ENCODE measurements at regions not wholly inside any gene's neighbourhood (a gene's known extent, or its start where the extent isn't known, plus 50 kb on each side); places are given as distances from the start of the nearest gene placed in this dataset.
"Not testable (repeated sequence)": the region's sequence is repeated elsewhere in the genome, so short reads cannot be mapped to it uniquely, and the experiment has no call there.

DNA sequence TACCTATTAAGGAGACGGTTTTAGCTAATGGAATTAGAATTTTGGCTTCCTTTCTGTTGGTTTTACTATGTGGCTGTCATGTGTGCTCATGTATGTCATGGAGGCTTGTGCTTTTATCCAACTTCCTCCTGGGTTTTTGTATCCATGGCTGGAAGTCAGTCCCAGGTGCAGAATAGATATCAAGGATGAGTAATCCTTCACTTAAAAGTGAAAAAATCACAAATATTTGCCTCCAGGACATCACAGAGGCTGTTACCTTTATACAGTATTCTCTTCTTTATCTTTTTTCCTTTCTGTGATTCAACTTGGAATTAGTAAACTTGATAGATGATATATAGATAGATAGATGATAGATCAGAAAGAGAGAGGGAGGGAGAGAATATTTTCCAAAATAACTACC is 706.8 kb downstream of the GALC start:
- FAIRE-seq: no peak

DNA sequence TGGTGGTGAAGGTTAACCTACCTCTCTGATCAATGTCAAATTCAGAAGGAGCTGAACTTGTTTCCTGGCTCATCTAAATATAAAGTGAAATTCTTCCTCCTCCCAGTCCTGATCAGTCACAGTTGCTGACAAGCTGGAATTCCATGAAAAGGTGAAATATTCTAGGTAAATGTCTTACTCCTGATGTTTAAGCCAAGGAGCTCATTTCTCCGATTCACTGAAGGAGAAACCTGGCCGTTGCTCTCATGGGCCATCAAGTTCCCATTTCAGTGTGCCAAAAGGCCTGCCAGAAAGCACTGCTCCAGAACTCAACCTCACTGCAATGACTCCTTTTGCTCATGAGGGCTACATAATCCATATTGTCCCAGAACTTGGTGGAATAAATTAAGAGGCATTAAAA is 707.5 kb downstream of the GALC start:
- FAIRE-seq: no peak

DNA sequence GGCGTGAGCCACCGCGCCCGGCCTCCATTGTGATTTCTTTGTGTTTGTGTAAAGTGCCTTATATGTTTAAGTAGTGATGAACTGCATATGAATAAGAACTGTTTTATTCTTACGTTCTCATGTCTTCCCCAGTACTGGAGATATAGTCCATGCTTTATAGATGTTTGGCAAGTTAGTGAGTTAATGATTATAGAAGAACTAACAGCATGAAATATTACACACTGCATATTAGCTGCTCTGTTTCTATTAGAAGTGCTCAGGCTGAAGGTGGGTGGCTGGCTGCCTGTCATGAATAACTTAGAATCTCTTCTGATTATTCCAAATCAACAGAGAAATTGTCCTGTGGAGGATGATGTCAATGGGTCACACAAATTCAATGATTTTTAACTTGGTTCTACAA is 709.4 kb downstream of the GALC start:
- FAIRE-seq: no peak

DNA sequence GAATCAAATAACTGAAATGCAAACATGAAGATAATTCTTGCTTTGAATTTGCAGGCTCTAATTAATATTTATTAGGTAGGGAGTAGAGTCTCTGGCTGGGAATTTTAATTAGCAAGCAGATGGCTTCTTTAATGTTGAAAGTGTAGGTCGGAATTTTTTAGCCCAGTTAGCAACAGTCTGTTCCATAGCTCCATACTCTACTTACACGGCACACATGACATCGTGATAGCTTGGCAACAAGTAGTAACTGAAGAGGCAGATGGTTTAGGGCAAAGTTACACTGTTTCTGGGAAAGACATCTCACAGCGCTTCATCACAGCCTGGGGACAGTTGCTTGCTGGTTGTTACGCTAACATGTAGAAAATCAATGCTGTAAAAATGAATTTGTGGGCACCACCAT is 710.7 kb downstream of the GALC start:
- FAIRE-seq: no peak

DNA sequence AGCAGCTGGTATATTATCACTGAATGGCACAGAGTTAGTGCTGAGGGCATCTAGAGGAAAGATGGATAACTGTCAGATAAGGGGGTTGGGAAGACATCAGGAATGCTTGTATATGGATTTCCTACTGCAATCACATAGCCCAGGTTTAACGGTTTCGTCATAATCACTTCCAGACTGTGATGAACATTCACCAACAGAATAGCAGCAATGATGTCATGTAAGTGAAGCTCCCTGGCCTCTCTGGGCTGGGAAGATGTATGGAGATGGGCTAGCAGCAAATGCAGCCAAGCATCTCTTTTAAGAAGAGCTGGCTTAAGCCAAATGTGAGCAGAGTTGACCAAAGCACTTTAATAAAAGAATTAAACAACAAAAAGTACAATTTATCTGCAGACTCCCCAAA is 714.6 kb downstream of the GALC start:
- FAIRE-seq: no peak

DNA sequence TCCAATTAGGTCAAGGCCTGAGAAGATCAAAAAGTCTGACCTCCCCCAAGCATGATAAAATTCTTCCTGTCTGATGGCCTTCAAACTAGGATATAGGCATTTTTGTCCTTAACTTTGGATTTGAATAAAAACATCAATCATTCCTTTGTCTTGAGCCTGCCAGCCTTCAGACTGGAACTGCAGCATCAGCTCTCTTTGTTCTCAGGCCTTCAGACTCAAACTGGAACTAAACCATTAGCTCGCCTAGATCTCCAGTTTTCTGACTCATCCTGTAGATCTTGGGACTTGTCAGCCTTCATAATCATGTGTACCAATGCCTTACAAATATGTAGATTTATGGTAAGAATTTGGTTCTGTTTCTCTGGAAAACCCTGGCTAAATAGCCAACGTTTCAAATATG is 721.7 kb downstream of the GALC start:
- no peak for FAIRE-seq

DNA sequence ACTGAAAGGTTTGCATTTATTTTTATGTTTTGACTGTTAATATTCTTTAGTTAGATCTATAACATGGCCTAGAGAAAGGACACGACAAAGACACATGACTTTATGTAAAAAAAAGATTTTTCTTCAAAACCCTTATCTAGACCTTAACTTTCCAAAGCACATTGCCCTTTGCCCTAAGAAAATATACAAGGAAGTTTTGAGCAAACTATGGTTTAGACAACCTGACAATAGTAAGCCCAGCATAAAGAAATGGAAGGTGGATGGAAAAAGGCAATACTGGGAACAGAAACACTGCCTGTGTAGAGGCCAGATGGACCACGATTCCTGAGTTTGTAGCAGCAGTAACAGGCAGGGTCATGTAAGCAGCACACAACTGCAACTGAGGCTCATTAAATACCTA is 724.0 kb downstream of the GALC start:
- FAIRE-seq: no peak

DNA sequence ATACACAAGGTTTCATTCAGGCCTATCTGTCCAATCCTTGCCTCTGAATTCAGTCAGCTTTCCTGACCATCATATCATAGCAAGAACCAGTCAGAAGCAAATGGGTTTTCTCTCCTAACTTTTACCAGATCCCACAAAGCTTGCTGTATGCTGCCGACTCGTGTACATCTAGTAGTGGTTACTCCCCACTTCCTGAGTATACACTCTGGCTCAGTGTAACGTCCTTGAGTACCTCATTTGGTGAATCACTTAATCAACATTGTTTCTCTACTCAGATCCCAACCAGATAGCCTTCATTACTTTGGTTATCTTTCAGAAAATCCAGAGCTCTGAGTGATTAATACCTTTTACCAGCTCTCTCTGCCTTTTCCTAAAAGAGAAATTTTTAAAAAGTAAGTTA is 728.2 kb downstream of the GALC start:
- no peak for FAIRE-seq

DNA sequence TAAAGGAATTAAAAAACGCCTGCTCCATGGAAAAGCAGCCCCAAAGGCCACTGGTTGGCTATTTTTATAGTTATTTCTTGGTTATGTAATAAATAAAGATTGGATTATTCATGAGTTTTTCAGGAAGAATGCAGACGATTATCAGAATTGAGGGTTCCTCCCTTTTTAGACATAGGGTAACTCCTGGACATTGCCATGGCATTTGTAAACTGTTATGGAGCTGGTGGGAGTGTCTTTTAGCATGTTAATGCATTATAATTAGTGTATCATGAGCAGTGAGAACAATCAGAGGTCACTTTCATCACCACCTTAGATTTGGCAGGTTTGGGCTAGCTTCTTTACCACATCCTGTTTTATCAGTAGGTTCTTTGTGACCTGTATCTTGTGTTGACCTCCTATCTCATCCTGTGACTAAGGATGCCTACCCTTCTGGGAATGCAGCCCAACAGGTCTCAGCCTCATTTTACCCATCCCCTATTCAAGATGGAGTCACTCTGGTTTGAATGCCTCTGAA is 728.7 kb downstream of the GALC start:
- no peak for FAIRE-seq

DNA sequence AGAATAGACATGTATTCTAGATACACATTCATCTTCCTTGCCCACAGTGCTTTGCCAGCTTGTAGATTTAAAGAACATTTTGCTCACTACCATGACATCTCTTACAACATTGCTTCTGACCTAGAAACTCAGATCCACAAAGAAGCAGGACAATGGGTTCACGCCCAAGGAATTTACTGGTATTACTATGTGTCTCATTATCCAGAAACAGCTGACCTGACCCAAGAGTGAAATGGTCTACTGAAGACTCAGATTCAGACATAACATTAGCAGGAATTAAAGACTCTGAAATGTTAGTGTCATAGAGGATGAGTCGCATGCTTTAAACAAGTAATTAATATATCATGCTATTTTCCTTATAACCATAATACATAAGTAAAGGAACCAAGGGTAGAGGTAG is 731.4 kb downstream of the GALC start:
- no peak for FAIRE-seq

DNA sequence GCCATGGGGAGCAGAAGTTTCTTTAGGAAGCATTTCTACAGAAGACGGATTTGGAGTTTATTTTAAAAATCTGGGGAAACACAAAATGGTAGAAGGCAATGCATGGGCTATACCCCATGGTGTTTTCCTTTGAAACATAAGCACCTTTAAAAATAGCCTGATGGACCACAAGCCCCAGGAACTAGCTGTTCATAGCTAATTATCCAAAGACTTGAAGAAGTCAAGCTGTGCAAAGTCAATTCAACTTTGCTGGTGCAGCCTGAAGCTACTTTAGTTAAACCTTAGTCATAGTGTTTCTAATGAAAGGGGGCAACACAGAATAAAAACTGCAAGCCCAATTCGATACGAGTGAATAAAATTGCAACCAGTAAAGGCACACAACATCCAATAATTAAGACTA is 732.5 kb downstream of the GALC start:
- FAIRE-seq: no peak

DNA sequence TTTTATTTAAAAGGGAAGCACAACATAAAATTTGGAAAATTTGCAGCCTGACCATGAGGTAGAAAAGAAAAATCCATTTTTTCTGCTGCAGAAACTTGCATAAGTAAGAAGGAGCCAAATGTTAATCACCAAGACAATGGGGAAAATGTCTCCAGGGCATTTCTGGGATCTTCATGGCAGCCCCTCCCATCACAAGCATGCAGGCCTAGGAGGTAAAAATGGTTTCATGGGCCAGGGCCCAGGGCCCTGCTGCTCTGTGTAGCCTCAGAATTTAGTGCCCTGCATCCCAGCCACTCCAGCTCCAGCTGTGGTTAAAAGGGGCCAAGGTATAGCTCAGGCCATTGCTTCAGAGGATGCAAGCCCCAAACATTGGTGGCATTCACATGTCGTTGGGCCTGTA is 735.6 kb downstream of the GALC start:
- FAIRE-seq: no peak

DNA sequence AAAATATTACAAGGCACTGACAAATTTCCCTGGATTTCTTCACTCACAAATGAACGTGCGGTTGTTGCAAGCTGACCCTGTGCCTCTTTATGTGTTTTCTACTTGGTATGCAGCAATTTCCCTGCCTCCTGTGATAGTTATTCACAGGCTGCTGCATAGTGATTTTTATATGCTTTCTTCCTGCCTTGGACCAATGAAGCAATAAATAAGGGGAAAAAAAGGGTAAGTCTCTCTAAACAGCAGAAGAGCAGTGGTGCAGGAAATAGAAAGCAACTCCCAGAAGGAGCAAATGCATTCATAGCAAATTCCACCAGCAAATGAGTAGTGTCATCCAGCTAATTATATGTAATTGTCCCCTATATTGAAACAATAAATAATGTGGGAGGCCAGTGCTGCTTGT is 737.9 kb downstream of the GALC start:
- FAIRE-seq: no peak

DNA sequence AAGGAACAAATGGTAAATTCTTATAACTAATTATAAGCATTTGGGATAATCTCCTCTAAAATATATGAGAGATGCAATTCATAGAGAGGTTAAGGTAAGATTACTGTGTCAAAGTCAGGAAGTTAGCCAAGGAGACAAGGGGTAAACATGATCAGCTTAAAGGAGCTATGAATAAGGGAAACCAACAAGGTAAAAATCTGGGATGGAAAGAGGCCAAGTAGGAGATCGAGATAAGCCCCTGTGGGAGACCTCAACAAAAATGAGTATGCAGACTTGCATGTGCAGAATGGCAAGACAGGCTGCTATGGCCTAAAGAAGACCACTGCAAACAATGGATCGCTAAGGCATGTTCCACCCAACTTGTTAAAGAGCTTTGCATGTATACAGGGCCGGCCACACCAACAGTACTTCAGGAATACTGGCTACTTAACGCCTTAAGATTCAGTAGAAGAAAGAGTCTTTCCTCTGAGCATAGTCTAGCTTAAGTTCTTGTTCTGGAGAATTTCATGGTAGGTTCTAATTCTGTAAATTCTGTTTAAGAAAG is 738.6 kb downstream of the GALC start:
- no peak for FAIRE-seq

DNA sequence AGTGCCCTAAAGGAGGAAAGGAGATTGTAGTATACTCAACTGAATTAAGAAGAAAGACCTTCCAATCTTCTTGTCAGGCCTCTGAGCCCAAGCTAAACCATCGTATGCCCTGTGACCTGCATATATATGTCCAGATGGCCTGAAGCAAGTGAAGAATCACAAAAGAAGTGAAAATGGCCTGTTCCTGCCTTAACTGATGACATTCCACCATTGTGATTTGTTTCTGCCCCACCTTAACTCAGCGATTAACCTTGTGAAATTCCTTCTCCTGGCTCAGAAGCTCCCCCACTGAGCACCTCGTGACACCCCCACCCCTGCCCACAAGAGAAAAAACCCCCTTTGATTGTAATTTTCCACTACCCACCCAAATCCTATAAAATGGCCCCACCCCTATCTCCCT is 739.2 kb downstream of the GALC start:
- not testable (repeated sequence) for FAIRE-seq

DNA sequence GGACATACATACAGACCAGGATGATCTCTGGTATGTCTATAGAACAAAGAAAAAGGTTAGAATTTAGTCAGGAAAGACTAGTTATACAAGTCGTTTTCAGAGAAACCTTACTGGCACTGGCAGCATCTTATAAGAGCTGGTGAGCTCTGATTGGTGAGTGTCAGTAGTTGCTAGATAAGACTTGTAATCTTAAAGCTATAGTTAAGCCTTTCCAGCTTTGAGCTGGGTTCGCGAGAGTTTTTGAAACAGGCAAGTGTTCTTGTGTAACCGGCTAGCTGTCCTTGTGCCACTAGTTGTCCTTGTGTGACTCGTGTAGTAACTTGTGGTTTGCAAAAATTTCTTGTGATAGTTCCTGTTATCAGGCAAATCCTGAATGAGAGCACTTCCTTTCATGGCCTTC is 740.9 kb downstream of the GALC start:
- no peak for FAIRE-seq

DNA sequence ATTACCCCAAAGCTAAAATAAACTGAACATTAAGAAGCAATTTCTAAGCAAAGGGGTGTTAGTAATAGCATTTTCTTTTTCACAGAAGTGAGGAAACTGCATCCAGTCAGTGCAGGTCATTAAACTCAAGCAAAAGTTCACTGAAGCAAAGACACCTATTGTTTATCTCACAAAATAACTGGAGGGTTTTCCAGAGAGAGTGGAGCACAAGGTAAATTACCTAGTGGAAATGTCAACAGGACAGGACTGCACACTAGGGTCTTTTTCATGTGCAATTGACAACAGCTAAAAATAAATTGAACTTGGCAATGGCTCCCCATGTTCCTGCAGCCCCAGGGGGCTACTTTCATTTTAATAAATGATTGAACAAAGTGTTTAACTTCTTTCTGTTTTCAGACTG is 742.0 kb downstream of the GALC start:
- no peak for FAIRE-seq

DNA sequence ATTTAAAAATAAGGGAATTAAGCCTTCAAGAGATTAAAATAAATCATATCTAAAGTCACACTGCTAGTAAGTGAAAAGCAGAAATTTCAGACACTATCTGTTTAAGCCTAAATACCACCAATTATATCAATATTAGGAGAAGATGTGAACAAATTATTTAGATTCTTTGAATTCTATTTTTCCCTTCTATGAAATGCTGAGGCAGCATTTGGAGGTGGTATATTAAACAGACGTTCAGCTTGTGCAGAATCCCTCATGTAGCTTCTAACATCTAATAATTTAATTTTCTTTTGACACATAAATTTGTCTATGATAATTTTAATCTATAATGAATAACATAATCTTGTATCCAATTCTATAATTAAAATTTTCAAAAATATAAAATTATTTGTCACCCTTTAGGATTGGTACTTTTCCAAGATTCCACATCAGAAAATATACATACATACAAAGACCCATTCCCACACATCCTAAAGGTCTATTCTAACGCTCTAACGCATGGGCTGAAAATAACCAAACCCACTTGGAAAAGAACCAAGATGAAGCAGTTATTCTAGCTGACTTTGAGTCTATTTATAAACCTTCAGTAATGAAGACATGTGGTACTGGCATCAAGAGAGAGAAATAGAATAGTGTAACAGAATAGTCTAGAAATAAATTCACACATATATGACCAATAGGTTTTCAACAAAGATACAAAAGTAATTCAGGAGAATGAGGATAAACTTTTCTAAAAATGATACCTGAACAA is 751.8 kb downstream of the GALC start:
- FAIRE-seq: no peak

DNA sequence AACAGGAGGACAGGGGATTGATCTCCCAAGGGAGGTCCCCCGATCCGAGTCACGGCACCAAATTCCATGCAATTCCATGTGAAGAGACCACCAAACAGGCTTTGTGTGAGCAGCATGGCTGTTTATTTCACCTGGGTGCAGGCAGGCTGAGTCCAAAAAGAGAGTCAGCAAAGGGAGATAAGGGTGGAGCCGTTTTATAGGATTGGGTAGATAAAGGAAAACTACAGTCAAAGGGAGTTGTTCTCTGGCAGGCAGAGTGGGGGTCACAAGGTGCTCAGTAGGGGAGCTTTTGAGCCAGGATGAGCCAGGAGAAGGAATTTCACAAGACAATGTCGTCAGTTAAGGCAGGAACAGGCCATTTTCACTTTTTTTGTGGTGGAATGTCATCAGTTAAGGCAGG is 752.7 kb downstream of the GALC start:
- FAIRE-seq: not testable (repeated sequence)

DNA sequence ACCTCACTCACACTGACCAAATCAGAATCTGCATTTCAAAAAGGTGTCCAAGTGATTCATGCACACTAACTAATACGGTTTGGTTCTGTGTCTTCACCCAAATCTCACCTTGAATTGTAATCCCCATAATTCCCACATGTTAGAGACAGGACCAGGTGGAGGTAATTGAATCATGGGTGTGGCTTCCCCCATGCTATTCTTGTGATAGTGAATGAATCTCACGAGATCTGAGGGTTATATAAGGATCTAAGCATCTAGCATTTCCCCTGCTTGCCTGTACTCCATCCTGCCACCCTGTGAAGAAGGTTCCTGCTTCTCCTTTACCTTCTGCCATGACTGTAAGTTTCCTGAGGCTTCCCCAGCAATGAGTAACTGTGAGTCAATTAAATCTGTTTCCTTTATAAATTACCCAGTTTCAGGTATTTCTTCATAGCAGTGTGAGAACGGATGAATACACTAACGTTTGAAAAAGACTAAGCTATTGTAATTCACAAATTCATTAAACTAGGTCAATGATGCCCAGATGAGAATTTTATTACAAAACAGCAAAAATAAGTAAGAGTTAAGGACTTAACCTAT is 759.1 kb downstream of the GALC start:
- no peak for FAIRE-seq

DNA sequence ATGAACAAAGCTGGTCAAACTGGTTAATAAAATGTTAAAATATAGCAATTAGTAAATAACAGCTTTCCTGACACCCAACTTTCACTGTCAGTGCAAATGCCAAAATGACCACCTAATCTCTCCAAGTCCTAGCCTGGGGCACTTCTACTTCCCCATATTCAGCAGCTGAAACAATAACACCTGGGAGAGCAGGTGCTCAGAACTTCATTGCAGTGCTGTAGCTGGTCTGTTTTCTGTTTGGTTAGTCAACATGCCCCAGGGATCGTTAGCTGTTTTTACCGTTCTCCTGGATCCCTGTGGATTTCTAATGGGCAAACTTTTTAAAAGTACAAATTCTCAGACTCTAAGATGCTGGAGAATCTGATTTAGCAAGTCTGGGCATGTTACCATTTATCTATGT is 759.7 kb downstream of the GALC start:
- no peak for FAIRE-seq

DNA sequence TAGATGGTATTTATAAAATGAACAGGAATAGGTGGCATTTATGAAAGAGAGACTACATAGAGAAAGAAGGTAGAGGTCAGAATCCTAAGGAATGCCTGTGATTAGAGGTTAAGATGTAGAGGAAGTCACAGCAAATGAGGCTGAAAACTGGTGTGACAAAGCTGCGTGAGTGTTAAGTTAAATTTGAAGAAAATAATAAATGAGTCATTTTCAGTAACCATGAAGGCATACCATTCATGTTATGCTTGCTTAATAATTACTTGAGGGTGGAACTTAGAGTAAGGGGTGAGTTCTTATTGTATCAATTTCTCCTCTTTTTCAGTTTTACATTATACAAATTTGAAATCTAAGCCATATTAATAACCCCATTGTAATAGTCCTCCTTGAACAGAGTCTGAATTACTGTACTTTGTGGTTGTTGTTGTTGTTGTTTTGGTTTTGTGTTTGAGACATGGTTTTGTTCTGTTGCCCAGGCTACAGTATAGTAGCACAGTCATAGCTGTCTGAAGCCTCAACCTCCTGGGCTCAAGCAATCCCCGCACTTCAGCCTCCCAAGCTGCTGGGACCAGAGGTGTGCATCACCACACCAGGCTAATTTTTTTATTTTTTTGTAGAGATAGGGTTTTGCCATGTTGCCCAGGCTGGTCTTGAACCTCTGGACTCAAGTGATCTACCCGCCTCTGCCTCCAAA is 761.5 kb downstream of the GALC start:
- no peak for FAIRE-seq

DNA sequence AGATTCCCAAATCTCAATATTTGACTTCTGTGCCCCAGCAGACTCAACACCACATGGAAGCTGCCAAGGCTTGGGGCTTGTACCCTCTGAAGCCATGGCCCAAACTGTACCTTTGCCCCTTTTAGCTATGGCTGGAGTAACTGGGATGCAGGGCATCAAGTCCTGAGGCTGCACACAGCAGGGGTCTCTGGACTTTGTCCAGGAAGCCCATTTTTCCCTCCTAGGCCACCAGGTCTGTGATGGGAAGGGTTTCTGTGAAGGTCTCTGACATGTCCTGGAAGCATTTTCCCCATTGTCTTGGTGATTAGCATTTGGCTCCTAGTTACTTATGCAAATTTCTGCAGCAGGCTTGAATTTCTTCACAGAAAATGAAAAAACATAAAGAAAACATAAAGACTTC is 762.3 kb downstream of the GALC start:
- FAIRE-seq: no peak

DNA sequence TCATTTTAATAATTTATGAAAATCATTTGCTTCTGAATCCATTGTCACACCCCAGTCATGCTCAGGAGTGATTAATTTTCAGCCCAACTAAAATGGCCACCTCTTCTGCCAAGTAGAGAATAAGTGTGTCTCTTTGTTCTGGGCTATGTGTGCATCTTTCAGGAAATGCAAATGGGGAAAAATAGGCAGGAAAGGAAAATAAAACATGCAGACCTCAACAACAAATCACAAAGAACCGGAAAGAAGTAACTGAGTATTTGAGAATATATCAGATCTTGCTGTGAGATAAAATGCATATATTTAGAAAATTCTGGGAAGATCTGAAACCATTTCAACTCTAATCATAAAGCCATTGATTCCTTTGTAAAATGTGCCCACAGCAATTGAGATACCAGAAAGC is 763.9 kb downstream of the GALC start:
- FAIRE-seq: no peak
